HCT116 (cell line): ENCODE measurements at regions not wholly inside any gene's neighbourhood (a gene's known extent, or its start where the extent isn't known, plus 50 kb on each side); places are given as distances from the start of the nearest gene placed in this dataset.
"Not testable (repeated sequence)": the region's sequence is repeated elsewhere in the genome, so short reads cannot be mapped to it uniquely, and the experiment has no call there.

ENCODE experiments used
- ATAC-seq: fragments of 200-7000 bp; cut with Tn5 transposase; 2 replicates; pipeline ENCODE4 v1.9.1; 2020; ENCODE audit warnings: mild to moderate bottlenecking, moderate library complexity
- BruUV-seq: library from RNA; stranded (reverse); fragments of 400-500 nt; replicated peaks from 2 replicates; lab custom pipeline; 2021; lab: Mats Ljungman, UMichigan
- CTCF ChIA-PET: fragments of 300-600 bp; sonication (Branson Sonifier 250); formaldehyde crosslinking; loops from one replicate; lab custom pipeline; 2021; ENCODE audit warnings: antibody characterized with exemption; lab: Charles Lee
- POLR2A ChIA-PET: fragments of 300-600, 350-600 bp; sonication (Branson Sonifier 250); formaldehyde crosslinking; loops from one replicate; lab custom pipeline; 2021; ENCODE audit warnings: antibody characterized with exemption; lab: Charles Lee
- RAD21 ChIA-PET, 2 experiments: fragments of 300-600 bp; sonication (Branson Sonifier 250); formaldehyde crosslinking; loops; one replicate each; lab custom pipeline; 2023; ENCODE audit warnings: low total read pairs in 2 of 2; ENCODE audit not compliant: uncharacterized antibody in 2 of 2, unreplicated experiment in 2 of 2, low non-redundant PET in 1 of 2; lab: Charles Lee
- DNase-seq: peaks from one replicate; pipeline ENCODE4 v3.0.0-alpha.2; 2010; ENCODE audit warnings: low read depth, low spot score
- H2AFZ ChIP-seq: fragments of 200-600 bp; shearing (Covaris generic), sonication (generic); 2 replicates; pipeline ENCODE4 v1.6.1; 2017; ENCODE audit warnings: low read depth, mixed run types, mixed read lengths, antibody characterized with exemption, low read length; ENCODE audit not compliant: poor library complexity, severe bottlenecking
- H3K27ac ChIP-seq: 2 replicates; pipeline ENCODE4 v1.5.1; 2012; ENCODE audit warnings: low read depth, low read length
- H3K27me3 ChIP-seq: fragments of 200-600 bp; sonication (generic); 2 replicates; pipeline ENCODE4 v1.6.1; 2016; ENCODE audit warnings: mixed run types, low read length, mixed read lengths; ENCODE audit not compliant: insufficient read depth
- H3K36me3 ChIP-seq, 2 experiments: fragments of 200-500 bp in 1 of 2; fragments of 200-600 bp in 1 of 2; sonication (Bioruptor generic) in 1 of 2; sonication (generic) in 1 of 2; 2 replicates each; pipeline versions ENCODE4 v1.5.1 to v1.6.1; 2014 to 2016; ENCODE audit warnings: low read length in 2 of 2, inconsistent platforms in 1 of 2, mixed read lengths in 1 of 2, mixed run types in 1 of 2; ENCODE audit not compliant: insufficient read depth in 2 of 2, control insufficient read depth in 1 of 2
- H3K4me1 ChIP-seq, 2 experiments: fragments of 200-600 bp in 1 of 2; sonication (generic) in 1 of 2; 2 replicates each; pipeline versions ENCODE4 v1.5.1 to v1.6.1; 2012 to 2017; ENCODE audit warnings: low read length in 2 of 2, inconsistent platforms in 1 of 2, mild to moderate bottlenecking in 1 of 2, mixed read lengths in 1 of 2, mixed run types in 1 of 2, moderate library complexity in 1 of 2; ENCODE audit not compliant: insufficient read depth in 2 of 2, control insufficient read depth in 1 of 2
- H3K4me2 ChIP-seq: fragments of 200-600 bp; sonication (generic); 2 replicates; pipeline ENCODE4 v1.6.1; 2017; ENCODE audit warnings: mixed run types, low read length, mixed read lengths
- H3K4me3 ChIP-seq, 2 experiments: fragments of 200-600 bp in 1 of 2; sonication (generic) in 1 of 2; replicated peaks in 1 of 2; 2 replicates each; pipeline ENCODE4 v1.5.1; 2011 to 2016; ENCODE audit warnings: low read length in 2 of 2, control low read depth in 1 of 2, low read depth in 1 of 2, mild to moderate bottlenecking in 1 of 2, mixed read lengths in 1 of 2, mixed run types in 1 of 2
- H3K79me2 ChIP-seq: fragments of 200-600 bp; sonication (generic); 2 replicates; pipeline ENCODE4 v1.6.1; 2017; ENCODE audit warnings: mild to moderate bottlenecking, mixed run types, low read length, moderate library complexity, mixed read lengths; ENCODE audit not compliant: insufficient read depth
- H3K9ac ChIP-seq: fragments of 200-600 bp; sonication (generic); 2 replicates; pipeline ENCODE4 v1.6.1; 2016; ENCODE audit warnings: low read length, mixed read lengths
- H3K9me2 ChIP-seq: fragments of 200-600 bp; sonication (generic), shearing (Covaris generic); 2 replicates; pipeline ENCODE4 v1.6.1; 2017; ENCODE audit warnings: mixed run types, mild to moderate bottlenecking, moderate library complexity; ENCODE audit not compliant: insufficient read depth
- H3K9me3 ChIP-seq, 2 experiments: fragments of 200-500 bp in 1 of 2; fragments of 200-600 bp in 1 of 2; sonication (Bioruptor generic) in 1 of 2; sonication (generic) in 1 of 2; 2 replicates each; pipeline ENCODE4 v1.6.1; 2014 to 2017; ENCODE audit warnings: low read length in 2 of 2, mixed read lengths in 2 of 2, inconsistent platforms in 1 of 2, low read depth in 1 of 2, mild to moderate bottlenecking in 1 of 2, mixed run types in 1 of 2, moderate library complexity in 1 of 2; ENCODE audit not compliant: control insufficient read depth in 1 of 2, insufficient read depth in 1 of 2
- H4K20me1 ChIP-seq: fragments of 200-600 bp; sonication (generic), shearing (Covaris generic); 2 replicates; pipeline ENCODE4 v1.6.1; 2017; ENCODE audit warnings: mixed run types, mild to moderate bottlenecking, moderate library complexity; ENCODE audit not compliant: insufficient read depth
- EZH2 ChIP-seq: fragments of 200-600 bp; sonication (generic); IDR thresholded peaks from 2 replicates; pipeline ENCODE4 v1.6.1; 2017; ENCODE audit warnings: antibody characterized with exemption, mixed run types
- POLR2A ChIP-seq: IDR thresholded peaks from 2 replicates; pipeline ENCODE4 v1.7.0; 2011; ENCODE audit warnings: borderline replicate concordance; ENCODE audit not compliant: insufficient read depth, insufficient read length; ENCODE audit errors: extremely low read depth
- POLR2AphosphoS5 ChIP-seq: IDR thresholded peaks from 2 replicates; pipeline ENCODE4 v1.6.1; 2011; ENCODE audit warnings: mild to moderate bottlenecking, low read depth, low read length, moderate library complexity
- ZFX ChIP-seq: fragments of 450-650 bp; IDR thresholded peaks from 2 replicates; pipeline ENCODE4 v1.6.1; 2017
- ZNF274 ChIP-seq: fragments of 200-500 bp; sonication (Bioruptor generic); IDR thresholded peaks from 2 replicates; pipeline ENCODE4 v1.6.1; 2014; ENCODE audit warnings: mild to moderate bottlenecking, low read depth, low read length, inconsistent platforms
- intact Hi-C: fragments of 100-400 bp; cut with micrococcal nuclease; formaldehyde crosslinking; loops from 2 replicates; pipeline ENCODE4 v1.10.0; 2022

DNA sequence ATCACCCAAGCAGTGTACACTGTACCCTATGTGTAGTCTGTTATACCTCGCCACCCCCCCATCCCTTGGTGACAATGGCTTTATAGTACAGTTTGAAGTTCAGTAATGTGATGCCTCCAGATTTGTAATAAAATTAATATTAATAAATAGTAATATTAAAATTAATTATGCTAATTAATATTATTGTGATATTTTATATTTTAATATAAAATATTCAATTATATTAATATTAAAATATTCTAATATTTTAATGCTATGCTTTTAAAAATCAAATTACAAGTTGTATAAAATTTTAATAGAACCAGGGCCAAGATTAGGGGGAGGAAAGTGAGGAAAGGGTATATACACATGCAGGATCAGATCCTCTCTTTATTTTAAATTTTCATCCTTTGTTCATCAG, 147.7 kb upstream of the MAP3K1 start (continued):
- TF ChIP-seq EZH2 = no peak

DNA sequence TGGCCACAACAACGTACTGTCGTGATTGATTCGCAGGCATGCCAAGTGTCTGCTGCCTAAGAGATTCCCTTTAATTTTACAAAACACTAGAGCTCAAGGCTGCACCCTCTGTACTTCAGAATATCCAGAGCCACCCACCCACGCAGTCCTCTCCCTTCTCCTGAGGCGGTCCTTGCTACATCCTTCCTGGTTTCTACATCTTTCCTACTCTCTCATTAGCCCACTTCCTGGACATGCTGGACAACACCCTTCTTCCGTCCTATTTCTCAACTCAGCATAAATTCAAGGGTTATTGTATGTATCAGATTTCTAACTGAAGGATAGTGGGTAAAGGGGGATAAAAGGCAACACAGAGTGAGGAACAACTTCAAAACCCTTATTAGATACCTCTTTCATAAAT, 148.4 kb upstream of the MAP3K1 start:
- Histone ChIP-seq H3K4me3 (no peak overlapping the region), H3K27me3 (peaks cover 8% of the 10 kb centered on the region; the same call in 1 of the 2 replicates), H3K4me2 (no peak overlapping the region), H3K9me3 (no peaks in the 10 kb centered on the region), H3K79me2 (no peaks in the 10 kb centered on the region), H4K20me1 (no peaks in the 10 kb centered on the region), H3K9me2 (no peaks in the 10 kb centered on the region), H3K36me3 (no peaks in the 10 kb centered on the region), H3K27ac (no peak overlapping the region), H3K4me1 (peaks cover 12 to 33% of the 10 kb centered on the region in 2 experiments; a peak in 2 of 4 replicates), H2AFZ (no peak overlapping the region), H3K9ac (no peak overlapping the region)
- CTCF ChIA-PET = no interaction called here
- BruUV-seq = no TSS peak
- POLR2A ChIA-PET = no interaction called here
- ATAC-seq (no peak), DNase-seq (no peak)
- intact Hi-C loops = no loop called here
- TF ChIP-seq ZFX = no peak
- no peak for TF ChIP-seq ZNF274
- no peak for TF ChIP-seq POLR2AphosphoS5
- TF ChIP-seq POLR2A = no peak
- RAD21 ChIA-PET = no interaction called here

DNA sequence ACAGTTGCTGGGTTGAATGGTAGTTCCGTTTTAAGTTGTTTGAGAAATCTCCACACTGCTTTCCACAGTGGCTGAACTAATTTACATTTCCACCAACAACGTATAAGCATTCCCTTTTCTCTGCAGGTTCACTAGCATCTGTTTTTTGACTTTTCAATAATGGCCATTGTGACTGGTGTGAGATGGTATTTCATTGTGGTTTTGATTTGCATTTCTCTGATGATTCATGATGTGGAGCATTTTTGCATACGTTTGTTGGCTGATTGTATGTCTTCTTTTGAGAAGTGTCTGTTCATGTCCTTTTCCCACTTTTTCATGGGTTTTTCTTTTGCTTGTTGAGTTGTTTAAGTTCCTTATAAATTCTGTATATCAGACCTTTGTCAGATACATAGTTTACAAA, 150.2 kb upstream of the MAP3K1 start:
- H3K36me3 ChIP-seq, H2AFZ ChIP-seq, H3K9me3 ChIP-seq, DNase-seq, intact Hi-C loops, H4K20me1 ChIP-seq, POLR2A ChIA-PET, H3K9ac ChIP-seq, H3K27me3 ChIP-seq, H3K79me2 ChIP-seq, H3K4me3 ChIP-seq, CTCF ChIA-PET, H3K4me2 ChIP-seq, RAD21 ChIA-PET, ATAC-seq, H3K9me2 ChIP-seq, BruUV-seq, H3K27ac ChIP-seq: not testable (repeated sequence)
- peaks cover 10 to 18% of the 10 kb centered on the region in 2 experiments; a peak in 2 of 4 replicates for H3K4me1 ChIP-seq
